HG03442 (cell line): ENCODE measurements at regions not wholly inside any gene's neighbourhood (a gene's known extent, or its start where the extent isn't known, plus 50 kb on each side); places are given as distances from the start of the nearest gene placed in this dataset.
"Not testable (repeated sequence)": the region's sequence is repeated elsewhere in the genome, so short reads cannot be mapped to it uniquely, and the experiment has no call there.

ENCODE experiments used
- ATAC-seq: cut with Tn5 transposase; IDR thresholded peaks from one replicate; pipeline ENCODE4 v1.9.1; 2021; ENCODE audit warnings: mild to moderate bottlenecking, moderate library complexity; ENCODE audit not compliant: unreplicated experiment

DNA sequence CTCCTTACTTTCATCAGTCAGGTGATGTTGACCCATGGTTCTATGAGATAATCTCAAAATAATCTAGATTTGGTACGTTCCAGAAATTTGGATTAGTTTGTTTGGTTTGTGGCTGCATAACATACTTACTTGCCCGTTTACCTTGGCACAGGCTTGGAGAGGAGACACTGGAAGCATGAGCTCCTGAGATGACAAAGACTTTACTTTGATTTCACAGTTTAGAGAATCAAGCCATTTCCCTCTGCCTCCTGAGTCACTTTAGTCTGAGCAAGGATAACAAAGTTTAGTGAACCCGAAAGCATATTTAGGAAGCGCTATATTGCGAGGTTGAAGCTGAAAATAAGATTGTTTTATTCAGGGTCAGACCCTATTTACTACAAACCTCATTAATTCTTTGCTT, 643.4 kb downstream of the QKI start:
- no peak for ATAC-seq

DNA sequence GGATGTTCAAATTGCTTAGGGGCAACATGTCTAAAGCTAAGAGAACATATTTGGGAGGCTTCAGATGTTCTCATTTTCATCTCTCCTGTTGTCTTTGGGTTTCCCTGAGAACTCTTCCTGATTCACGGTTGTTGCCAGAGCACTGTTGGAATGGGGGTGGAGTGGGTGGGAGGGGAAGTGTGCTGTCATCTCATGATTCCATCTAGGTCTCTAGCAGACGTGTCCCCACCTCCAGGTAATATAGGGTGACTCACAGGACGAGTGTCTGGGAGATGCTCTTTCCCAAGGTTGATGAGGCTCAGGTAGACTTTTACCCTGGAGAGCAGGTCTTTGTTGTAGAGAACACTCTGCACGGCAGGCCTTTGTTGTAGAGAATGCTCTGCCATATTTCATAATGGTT, 636.9 kb downstream of the QKI start:
- ATAC-seq, result no peak

DNA sequence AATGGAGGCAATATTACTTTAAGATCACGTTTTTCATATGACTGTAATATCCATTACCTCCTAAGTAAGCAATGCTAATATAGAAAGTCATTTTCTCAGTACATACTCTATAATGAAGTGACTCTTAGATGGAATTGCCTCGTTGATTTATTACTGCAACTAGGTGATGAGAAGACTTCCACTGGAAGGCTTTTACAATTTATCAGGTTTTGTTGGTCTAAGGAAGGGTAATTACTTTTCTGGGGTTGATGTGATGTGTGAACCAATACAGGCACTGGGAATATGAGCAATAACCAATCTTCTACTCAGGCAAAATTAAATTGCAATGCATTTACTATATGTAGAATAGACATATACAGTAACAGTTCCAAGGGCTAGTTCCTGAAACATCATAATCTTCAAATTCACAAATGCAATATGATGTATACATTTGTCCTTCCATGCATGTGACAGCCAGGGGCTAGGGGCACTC, 635.0 kb downstream of the QKI start:
- ATAC-seq, result no peak

DNA sequence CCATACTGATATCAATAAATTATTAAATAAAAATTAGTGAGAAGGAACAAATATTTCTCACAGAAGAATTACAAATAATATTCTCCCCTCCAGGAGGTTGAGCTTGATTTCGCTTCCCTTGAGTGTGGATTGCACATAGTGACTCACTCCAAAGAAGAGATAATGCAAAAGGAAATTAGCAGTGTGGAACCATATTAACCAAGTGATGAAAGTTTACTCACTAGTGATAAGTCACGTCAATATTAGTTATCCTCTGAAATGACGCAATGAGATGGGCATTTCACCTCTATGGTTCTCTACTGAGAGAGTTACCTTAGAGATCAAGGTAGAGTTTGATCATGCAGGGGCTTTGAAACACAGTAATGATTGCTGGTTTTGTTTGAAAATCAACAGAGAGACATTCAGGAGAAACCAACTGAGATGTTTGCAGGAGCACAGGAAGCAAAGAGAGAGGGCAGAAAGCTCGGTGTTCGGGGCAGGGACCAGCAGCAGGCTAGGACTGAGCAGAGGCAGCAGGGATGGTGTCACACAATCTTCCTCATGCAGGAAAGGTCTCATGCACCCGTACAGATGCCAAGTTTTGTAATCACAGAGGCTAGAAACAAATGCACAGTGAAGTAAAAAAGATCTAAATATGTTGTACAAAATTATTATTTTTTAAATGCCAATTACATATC, 634.5 kb downstream of the QKI start:
- ATAC-seq, result no peak

DNA sequence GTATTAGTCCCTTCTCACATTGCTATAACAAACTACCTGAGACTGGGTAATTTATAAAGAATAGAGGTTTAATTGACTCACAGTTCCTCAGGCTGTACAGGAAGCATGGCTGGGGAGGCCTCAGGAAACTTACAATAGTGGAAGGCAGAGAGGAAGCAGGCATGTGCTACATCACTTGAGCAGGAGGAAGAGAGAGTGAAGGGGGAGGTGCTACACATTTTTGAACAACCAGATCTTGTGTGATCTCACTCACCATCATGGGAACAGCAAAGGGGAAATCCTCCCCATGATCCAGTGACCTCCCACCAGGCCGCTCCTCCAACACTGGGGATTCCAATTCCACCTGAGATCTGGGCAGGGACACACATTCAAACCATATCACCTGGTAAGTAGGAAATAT, 630.6 kb downstream of the QKI start:
- ATAC-seq, result no peak

DNA sequence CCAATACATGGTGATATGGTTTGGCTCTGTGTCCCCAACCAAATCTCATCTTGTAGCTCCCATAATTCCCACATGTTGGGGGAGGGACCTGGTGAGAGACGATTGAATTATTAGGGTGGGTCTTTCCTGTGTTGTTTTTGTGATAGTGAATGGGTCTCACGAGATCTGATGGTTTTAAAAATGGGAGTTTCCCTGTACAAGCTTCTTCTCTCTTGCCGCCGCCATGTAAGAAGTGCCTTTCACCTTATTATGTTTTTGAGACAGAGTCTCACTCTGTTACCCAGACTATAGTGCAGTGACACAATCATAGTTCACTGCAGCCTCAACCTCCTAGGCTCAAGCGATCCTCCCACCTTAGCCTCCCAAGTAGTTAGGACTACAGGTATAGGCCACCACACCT, 629.1 kb downstream of the QKI start:
- ATAC-seq, result not testable (repeated sequence)

DNA sequence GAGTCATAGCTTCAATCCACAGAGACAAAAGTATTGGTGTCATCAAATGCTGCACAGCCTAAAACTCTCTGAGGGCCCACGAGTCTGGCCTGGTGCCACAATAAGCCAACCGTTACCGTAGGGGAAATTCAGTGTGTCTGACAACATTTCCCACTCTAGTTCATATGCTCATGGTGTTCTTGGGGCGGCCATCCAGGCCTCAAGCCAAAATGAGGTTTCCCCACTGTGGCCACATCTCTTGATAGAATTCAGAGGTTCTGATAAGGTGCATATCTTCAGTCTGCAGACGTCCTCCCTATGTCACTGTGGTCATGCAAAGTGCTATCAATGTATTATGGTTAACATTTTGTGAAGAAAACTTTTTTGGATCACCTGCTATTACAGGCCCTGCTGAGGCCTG, 627.7 kb downstream of the QKI start:
- ATAC-seq, result no peak

DNA sequence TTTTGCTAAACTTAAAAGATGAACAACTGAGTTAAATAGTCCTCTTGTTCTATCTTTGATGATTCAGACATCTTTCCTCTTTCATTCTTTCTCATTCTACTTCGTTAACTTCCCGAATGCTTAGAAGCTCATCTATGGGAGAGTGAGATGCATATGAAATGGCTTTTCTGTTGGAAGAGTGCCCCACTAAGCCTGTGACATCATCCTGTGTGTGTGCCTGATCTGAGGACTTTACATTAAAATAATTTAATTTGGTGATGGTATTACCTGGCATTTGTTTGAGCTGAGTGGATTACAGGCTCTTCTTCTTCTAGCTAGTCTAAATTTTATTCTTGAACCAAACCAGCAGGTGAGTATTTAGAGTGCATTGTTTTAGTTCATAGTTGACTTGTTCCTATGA, 626.5 kb downstream of the QKI start:
- no peak for ATAC-seq

DNA sequence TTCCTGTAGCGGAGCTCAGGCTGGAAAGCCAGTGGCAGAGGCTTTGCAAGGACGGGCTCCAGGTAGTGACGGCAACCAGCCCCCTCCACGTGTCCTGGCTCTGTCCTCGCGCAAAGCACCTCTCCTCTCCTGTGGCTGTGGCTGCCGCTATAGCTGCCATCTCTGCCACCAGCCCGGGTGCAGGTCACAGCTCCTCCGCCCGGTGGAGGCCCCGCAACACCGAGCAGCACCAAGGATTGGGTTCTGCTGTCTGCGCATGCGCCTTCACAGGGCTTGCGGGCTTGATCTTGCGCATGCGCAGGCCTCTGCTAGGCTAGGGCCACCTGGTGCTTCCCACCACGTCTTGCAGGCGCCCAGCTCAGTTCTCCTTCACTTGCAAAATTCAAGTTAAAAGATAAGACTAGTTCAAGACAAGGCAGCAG, 625.4 kb downstream of the QKI start:
- ATAC-seq, result no peak

DNA sequence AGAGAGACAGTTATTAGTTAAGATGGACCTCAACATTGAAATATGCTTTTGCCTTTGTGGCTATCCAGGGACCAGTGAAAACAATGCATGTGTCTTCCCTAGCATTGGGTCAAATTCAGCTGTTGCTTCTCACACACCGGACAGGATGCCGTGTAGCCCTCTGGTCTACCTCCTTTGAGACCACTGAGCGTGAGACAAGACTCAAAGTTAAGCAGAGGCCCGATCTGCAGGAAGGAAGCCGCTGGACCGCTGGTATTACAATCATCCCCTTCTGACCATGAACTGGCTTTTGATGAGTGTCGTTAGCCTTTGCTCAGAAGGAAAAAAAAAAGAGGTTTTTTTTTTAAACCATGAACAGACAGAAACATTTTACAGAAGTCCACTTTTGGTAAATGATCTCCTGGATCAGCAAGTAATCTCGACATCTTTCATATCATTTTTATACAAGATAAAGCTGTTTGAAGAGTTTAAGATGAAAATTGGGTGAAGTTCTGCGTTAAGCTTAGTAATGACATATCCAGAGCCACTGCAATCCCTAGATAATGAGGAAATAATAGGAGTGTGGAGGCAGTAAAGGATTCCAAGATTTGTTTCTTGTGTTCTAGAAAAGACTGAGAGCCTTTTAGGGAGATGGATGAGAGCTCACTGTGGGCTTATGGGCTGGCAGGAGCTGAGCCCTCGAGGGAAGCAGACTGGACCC, 622.8 kb downstream of the QKI start:
- peak; percentile 41 for ATAC-seq

DNA sequence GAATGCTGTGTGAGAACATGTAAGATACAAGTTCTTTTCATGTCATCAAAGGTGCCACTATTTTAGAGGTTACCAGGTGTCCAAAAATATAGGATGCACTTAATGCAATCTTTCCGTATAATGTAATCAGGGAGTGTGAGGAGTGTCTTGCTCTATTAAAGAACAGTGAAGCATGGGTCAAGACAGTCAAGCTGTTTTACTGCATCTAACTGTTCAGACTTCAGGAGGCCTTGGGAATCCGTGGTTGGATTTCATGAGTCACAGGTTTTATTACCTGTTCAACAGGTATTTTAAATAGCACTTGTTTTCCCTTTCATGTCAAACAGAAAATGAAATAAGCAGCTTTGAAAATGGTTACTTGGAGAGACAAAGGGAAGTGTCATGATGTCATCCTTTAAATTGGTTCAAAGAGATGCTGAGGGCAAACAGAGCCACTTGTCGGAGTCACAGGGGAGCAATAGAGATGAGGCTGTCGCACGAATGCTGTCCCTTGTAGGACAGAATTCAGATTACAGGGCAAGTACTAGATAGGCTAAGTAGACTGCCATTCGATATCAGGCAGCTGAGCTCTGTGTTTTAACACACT, 621.5 kb downstream of the QKI start:
- no peak for ATAC-seq

DNA sequence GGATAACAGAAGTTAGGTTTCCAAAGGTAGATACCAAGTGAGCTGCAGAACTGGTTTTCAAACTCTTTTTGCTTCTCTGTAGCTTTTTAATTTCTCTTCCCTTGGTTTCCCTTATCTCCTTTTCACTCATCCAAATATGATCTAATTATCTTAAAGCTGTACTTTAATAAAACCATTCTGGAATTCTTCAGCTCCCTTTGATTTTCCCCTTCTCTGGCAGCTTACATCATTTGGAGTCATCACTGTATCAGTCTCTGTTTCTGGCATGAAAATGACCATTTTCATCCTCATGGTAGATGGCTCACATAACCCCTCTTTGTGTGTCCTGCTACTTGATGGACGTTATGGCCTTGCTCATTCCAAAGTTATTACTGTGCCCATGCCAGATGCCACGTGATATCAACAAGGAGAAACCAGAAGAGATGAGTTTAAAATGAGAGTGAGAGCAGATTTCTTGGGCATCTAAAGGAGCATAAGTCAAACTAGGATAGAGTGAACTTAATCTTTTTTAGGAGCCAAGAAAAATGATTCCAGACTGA, 620.2 kb downstream of the QKI start:
- no peak for ATAC-seq

DNA sequence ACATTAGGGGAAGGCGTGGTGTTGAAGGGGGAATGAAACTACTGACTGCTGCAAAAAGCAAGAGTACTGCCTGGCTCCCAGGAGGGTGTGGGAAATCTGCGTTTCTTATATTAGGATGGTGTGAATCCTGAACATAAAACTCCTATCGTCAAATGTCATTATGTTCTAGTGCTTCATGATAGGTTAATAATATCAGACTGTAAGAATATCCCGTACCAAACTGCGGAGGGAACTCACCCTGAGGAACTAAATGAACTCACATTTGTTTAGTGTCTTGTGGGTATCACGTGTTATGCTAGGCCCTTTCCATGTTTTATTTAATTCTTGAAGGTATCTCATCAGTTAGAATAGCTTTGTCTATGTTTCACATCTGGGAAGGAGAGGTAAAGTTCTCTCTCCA, 610.7 kb downstream of the QKI start:
- ATAC-seq, result no peak

DNA sequence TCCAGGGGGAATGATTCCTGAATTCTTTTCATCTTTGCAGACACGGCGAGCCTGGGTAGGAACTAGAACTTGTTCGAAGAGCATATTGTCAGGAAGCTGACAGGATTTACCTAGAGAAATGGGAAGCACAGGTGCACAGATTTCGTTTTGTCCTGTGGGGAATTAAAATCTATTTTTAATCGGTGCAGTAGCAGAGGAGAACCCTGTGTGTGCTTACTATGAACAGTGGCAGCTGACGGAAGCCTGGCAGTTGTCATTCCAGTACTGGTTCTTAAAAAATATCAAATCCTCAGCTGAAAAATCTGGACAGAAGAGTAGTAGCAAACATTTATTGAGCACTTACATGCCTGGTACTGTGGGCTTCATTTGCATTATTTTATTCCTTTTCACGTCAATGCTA, 609.0 kb downstream of the QKI start:
- no peak for ATAC-seq

DNA sequence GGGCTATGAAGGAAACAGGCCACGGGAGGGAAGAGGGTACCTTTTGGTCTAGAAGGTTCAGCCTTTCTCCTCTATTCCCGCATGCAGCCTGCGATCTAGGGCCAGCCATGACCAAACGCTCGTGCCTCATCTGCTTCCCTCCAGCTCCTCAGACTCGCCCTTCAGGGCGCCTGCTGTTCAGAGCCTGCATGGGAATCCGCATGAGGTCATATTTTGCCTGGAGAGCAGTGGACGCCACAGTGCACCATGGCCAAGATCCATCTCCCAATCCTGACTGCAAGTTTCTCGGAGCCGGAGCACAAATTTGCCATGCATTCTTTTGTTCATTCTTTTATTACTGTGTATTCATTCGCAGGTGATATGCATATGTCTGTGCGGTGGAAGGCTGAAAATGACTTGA, 608.1 kb downstream of the QKI start:
- ATAC-seq, result no peak

DNA sequence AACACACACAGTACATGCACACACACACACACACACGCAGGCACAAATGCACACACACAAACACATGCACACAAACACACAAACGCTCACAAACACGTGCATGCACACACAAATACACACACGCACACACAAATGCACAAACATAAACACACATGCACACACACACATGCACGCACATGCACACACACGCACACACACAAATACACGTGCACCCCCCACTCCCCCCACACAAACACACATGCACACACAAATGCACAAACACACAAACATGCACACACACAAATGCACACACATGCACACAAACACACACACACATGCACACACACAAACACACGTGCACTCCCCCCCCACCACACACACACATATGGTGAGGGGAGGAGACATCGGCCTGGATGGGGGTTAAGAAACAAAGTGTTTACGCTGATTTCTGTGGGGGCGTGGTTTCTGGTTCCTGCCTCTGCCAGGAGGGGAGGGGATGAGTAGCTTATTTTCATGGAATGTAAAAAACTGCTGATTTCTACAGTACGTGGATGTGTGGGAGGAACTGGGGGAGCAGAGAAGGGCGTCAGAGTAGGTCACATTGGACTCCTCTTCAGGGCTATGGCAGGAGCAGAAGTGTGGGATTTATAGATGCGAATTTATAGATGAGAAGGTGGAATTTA, 607.2 kb downstream of the QKI start:
- no peak for ATAC-seq

DNA sequence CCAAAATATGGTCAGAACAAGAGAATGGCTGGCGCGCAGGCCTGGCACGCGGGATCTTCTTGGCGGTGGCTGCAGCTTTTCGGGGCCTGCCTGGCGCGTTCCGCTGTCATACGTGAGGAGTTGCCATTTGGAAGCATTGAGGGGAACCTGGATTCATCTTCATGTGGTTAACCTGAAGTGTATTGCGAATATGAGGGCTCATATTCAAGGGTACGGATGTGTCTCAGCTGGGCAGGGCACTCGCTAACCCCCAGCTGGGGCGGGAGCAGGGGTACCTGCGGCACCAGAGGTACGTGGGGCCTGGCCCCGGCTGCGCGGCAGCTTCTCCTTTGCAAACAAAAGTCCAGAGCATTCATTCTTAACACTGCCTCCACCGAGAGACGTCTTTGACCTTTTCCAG, 605.6 kb downstream of the QKI start:
- no peak for ATAC-seq

DNA sequence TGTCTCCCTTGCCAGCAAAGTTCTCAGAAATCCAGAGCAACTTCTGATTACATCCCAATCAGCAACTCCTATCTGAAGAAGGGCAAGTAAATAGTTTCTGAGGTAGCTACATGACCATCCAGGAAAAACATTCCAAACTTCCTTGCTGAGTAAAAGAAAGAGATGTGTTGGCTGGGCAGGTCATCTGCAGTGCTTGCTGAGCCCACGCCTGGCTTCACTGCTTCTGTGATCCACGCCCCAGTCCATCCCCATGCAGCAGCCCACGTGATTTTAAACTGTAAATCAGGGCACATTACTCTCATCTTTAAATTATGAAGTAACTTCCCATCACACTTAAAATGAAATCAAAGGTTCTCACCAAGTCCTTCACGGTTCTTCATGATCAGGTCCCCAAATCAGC, 603.6 kb downstream of the QKI start:
- no peak for ATAC-seq

DNA sequence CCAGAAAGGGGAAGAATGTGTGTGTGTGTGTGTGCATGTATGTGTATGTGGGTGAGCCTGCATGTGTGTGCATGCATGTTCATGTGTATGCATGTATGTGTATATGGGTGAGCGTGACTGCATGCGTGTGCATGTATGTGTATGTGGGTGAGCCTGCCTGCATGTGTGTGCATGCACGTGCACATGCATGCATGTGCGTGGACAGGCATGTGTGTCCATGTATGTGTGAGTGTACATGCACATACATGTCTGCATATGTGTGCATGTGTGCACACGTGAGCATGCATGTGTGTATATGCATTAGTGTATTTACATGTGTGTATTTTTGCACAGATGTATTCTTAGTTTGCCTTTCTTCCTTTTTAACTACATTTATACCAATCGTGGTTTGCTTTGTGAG, 601.5 kb downstream of the QKI start:
- ATAC-seq, result no peak

DNA sequence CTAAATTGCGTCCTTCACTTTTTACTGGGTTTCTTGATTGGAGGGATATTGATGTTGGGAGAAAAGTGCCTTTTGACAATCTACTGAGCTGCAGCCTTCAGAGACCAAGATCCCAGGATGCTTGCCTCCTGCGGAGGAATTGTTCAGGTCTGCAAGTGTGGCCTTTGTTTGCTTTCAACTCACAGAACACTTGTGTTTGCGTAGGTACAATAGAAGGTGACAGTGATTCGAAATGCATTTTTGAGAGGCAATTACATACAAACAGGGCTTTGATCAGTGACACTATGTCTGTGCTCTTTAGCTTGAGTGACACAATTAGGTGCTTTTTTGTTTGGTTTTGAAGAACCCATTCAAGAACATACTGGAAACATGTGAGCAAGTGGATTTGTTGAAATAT, 600.6 kb downstream of the QKI start:
- no peak for ATAC-seq

DNA sequence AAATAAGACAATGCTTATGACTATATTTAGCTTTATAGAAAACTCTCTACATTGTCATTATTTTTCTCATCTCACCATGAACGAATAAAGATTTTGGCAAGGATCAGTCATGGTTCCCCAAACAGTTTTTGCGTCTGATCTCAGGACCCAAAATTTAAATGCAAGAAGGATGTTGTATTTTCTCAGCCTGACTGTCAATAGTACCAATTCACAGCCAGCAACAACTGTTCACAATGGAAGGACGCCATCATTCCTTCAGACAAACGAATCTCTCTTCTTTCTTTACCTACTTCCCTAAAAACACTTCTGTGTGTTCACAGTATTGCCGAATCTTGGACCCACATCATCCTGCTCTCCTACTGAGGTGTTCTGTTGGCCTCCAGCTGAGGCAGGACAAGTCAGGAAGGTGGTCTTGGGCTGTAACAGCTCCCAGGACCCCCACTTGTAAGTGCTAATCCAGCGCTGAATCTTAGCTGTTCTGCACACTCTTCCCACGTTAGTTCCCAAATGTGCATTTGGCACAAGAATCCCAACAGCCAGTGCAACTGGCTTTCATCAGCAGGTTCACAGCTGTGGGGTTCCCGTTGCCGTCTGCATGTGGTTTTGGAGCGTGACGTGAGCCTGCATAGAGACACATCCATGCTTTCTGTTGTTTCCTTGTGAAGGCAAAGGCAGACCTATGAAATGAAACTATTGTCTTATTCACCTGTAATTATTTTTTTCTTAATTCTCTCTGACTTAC, 600.0 kb downstream of the QKI start:
- ATAC-seq, result no peak
